GM12891 (cell line): ENCODE measurements at regions not wholly inside any gene's neighbourhood (a gene's known extent, or its start where the extent isn't known, plus 50 kb on each side); places are given as distances from the start of the nearest gene placed in this dataset.
A peak's percentile ranks its signal among the peaks of the same experiment; 100 is the strongest.

Experiments used
- POLR2A ChIP-seq: IDR thresholded peaks from 2 replicates; pipeline ENCODE4 v1.6.1; 2011; ENCODE audit warnings: low read depth, low read length, control low read depth
- POLR2AphosphoS5 ChIP-seq: IDR thresholded peaks from 2 replicates; pipeline ENCODE4 v1.6.1; 2011; ENCODE audit warnings: low read depth, low read length, control low read depth
- POU2F2 ChIP-seq: IDR thresholded peaks from 2 replicates; pipeline ENCODE4 v1.6.1; 2011; ENCODE audit warnings: low read depth, mild to moderate bottlenecking, control low read depth, low read length, moderate library complexity
- SPI1 ChIP-seq: IDR thresholded peaks from 2 replicates; pipeline ENCODE4 v1.6.1; 2011; ENCODE audit warnings: low read depth, low read length, control low read depth

DNA sequence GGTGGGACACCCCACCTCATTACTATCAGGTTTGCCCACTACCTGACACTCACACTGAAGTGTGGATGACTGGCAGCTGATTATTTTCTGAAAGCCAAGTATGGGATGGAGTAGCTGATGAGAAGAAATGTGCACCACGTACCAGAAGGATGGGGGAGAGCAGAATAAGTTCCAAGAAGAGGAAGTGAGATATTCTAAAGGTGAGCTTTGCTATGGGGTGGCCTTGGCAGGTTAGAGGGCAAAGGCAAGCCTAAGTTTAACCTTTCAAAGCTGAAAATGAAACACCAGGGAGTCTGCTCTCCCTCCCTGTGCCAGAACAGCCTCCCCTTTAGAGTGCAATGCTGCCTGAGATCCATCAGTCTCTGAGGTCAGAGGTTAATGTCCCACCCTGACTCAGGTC, 196.1 kb upstream of the OSR1 start:
- TF ChIP-seq POLR2AphosphoS5 (no peak), POU2F2 (no peak), POLR2A (no peak), SPI1 (peak; percentile 89)
